ENCODE measurements at regions not wholly inside any gene's neighbourhood (a gene's known extent, or its start where the extent isn't known, plus 50 kb on each side); places are given as distances from the start of the nearest gene placed in this dataset.

DNA sequence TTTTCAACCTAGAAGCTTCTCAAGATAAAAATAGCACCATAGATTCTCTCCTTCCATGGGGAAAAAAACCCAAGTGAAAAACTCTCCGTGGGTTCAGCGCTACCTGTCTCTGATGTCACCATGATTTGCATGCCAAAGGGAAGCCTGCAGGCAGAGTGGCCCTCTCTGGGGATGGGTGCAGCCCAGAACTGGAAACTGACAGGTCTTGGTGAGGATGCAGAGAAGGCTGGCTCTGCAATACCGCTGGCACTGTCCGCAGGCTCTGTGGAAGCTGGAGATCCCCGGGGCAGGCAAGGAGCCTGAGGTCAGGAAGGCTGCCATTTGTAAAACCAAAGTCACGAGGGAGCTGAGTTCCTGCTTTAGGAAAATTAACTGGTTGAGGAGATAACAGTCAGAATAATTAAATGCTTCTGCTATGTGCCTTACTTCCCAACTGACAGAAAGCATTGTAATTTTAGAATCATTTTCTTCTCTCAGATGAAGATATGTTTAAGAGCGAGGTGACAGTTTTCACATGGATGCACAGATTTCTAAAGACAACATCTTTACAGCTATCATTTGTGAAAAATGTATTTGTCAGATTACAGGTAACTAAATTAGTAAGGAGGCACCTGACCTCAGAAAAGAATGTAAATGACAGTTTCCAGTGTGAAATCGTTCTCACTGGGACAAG is 731.5 kb upstream of the FZD8 start:
- TF ChIP-seq, protein P1, sequence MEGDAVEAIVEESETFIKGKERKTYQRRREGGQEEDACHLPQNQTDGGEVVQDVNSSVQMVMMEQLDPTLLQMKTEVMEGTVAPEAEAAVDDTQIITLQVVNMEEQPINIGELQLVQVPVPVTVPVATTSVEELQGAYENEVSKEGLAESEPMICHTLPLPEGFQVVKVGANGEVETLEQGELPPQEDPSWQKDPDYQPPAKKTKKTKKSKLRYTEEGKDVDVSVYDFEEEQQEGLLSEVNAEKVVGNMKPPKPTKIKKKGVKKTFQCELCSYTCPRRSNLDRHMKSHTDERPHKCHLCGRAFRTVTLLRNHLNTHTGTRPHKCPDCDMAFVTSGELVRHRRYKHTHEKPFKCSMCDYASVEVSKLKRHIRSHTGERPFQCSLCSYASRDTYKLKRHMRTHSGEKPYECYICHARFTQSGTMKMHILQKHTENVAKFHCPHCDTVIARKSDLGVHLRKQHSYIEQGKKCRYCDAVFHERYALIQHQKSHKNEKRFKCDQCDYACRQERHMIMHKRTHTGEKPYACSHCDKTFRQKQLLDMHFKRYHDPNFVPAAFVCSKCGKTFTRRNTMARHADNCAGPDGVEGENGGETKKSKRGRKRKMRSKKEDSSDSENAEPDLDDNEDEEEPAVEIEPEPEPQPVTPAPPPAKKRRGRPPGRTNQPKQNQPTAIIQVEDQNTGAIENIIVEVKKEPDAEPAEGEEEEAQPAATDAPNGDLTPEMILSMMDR (IDR thresholded peaks at IDR 0.05): no peak
- TF ChIP-seq POLR2AphosphoS5 (IDR thresholded peaks at IDR 0.05): no peak
